ENCODE measurements at regions not wholly inside any gene's neighbourhood (a gene's known extent, or its start where the extent isn't known, plus 50 kb on each side); places are given as distances from the start of the nearest gene placed in this dataset.

- ATAC-seq (no peak), DNase-seq (ENCODE audit: low spot score) (no peak)
- Histone ChIP-seq H3K4me1 (ENCODE audit: insufficient read depth) (no peaks in the 10 kb centered on the region), H3K9me2 (ENCODE audit: insufficient read depth) (no peaks in the 10 kb centered on the region), H3K4me3 (no peak overlapping the region), H3K27me3 (ENCODE audit: insufficient read depth) (no peaks in the 10 kb centered on the region), H3K79me2 (replicated peaks; ENCODE audit: insufficient read depth) (no peaks in the 10 kb centered on the region), H4K20me1 (replicated peaks; ENCODE audit: insufficient read depth) (no peaks in the 10 kb centered on the region), H3F3A (replicated peaks; ENCODE audit: low read depth) (no peaks in the 10 kb centered on the region), H3K4me2 (no peak overlapping the region), H3K27ac (ENCODE audit: low read depth) (no peak overlapping the region), H3K36me3 (ENCODE audit: insufficient read depth) (no peaks in the 10 kb centered on the region), H2AFZ (peak overlapping the region; percentile 59; the same call in 1 of the 2 replicates)
- TF ChIP-seq CREB1 (CRISPR knock-in tag; IDR thresholded peaks at IDR 0.05; ENCODE audit: low read depth) (no peak), ZNF114 (CRISPR knock-in tag; IDR thresholded peaks at IDR 0.05) (no peak), STAT1 (IDR thresholded peaks at IDR 0.05; ENCODE audit: unreplicated experiment) (no peak), EZH2phosphoT487 (IDR thresholded peaks at IDR 0.05; ENCODE audit: unreplicated experiment) (no peak), ZNF331 (CRISPR knock-in tag; IDR thresholded peaks at IDR 0.05; ENCODE audit: low read depth) (no peak), JUNB (IDR thresholded peaks at IDR 0.05; ENCODE audit: unreplicated experiment) (no peak), NANOG (IDR thresholded peaks at IDR 0.05; ENCODE audit: borderline replicate concordance) (no peak), POLR2AphosphoS5 (IDR thresholded peaks at IDR 0.05; ENCODE audit: low read depth) (no peak), REST (IDR thresholded peaks at IDR 0.05; ENCODE audit: unreplicated experiment) (no peak), EZH2 (IDR thresholded peaks at IDR 0.05; ENCODE audit: low read depth, unreplicated experiment) (no peak)
- TF ChIP-seq, protein P1, sequence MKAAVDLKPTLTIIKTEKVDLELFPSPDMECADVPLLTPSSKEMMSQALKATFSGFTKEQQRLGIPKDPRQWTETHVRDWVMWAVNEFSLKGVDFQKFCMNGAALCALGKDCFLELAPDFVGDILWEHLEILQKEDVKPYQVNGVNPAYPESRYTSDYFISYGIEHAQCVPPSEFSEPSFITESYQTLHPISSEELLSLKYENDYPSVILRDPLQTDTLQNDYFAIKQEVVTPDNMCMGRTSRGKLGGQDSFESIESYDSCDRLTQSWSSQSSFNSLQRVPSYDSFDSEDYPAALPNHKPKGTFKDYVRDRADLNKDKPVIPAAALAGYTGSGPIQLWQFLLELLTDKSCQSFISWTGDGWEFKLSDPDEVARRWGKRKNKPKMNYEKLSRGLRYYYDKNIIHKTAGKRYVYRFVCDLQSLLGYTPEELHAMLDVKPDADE (IDR thresholded peaks at IDR 0.05), result no peak
- TF ChIP-seq, protein P2, sequence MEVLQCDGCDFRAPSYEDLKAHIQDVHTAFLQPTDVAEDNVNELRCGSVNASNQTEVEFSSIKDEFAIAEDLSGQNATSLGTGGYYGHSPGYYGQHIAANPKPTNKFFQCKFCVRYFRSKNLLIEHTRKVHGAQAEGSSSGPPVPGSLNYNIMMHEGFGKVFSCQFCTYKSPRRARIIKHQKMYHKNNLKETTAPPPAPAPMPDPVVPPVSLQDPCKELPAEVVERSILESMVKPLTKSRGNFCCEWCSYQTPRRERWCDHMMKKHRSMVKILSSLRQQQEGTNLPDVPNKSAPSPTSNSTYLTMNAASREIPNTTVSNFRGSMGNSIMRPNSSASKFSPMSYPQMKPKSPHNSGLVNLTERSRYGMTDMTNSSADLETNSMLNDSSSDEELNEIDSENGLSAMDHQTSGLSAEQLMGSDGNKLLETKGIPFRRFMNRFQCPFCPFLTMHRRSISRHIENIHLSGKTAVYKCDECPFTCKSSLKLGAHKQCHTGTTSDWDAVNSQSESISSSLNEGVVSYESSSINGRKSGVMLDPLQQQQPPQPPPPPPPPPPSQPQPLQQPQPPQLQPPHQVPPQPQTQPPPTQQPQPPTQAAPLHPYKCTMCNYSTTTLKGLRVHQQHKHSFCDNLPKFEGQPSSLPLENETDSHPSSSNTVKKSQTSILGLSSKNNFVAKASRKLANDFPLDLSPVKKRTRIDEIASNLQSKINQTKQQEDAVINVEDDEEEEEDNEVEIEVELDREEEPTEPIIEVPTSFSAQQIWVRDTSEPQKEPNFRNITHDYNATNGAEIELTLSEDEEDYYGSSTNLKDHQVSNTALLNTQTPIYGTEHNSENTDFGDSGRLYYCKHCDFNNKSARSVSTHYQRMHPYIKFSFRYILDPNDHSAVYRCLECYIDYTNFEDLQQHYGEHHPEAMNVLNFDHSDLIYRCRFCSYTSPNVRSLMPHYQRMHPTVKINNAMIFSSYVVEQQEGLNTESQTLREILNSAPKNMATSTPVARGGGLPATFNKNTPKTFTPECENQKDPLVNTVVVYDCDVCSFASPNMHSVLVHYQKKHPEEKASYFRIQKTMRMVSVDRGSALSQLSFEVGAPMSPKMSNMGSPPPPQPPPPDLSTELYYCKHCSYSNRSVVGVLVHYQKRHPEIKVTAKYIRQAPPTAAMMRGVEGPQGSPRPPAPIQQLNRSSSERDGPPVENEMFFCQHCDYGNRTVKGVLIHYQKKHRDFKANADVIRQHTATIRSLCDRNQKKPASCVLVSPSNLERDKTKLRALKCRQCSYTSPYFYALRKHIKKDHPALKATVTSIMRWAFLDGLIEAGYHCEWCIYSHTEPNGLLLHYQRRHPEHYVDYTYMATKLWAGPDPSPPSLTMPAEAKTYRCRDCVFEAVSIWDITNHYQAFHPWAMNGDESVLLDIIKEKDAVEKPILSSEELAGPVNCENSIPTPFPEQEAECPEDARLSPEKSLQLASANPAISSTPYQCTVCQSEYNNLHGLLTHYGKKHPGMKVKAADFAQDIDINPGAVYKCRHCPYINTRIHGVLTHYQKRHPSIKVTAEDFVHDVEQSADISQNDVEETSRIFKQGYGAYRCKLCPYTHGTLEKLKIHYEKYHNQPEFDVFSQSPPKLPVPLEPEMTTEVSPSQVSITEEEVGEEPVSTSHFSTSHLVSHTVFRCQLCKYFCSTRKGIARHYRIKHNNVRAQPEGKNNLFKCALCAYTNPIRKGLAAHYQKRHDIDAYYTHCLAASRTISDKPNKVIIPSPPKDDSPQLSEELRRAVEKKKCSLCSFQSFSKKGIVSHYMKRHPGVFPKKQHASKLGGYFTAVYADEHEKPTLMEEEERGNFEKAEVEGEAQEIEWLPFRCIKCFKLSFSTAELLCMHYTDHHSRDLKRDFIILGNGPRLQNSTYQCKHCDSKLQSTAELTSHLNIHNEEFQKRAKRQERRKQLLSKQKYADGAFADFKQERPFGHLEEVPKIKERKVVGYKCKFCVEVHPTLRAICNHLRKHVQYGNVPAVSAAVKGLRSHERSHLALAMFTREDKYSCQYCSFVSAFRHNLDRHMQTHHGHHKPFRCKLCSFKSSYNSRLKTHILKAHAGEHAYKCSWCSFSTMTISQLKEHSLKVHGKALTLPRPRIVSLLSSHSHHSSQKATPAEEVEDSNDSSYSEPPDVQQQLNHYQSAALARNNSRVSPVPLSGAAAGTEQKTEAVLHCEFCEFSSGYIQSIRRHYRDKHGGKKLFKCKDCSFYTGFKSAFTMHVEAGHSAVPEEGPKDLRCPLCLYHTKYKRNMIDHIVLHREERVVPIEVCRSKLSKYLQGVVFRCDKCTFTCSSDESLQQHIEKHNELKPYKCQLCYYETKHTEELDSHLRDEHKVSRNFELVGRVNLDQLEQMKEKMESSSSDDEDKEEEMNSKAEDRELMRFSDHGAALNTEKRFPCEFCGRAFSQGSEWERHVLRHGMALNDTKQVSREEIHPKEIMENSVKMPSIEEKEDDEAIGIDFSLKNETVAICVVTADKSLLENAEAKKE (CRISPR knock-in tag; IDR thresholded peaks at IDR 0.05), result no peak
- TF ChIP-seq, protein P3, sequence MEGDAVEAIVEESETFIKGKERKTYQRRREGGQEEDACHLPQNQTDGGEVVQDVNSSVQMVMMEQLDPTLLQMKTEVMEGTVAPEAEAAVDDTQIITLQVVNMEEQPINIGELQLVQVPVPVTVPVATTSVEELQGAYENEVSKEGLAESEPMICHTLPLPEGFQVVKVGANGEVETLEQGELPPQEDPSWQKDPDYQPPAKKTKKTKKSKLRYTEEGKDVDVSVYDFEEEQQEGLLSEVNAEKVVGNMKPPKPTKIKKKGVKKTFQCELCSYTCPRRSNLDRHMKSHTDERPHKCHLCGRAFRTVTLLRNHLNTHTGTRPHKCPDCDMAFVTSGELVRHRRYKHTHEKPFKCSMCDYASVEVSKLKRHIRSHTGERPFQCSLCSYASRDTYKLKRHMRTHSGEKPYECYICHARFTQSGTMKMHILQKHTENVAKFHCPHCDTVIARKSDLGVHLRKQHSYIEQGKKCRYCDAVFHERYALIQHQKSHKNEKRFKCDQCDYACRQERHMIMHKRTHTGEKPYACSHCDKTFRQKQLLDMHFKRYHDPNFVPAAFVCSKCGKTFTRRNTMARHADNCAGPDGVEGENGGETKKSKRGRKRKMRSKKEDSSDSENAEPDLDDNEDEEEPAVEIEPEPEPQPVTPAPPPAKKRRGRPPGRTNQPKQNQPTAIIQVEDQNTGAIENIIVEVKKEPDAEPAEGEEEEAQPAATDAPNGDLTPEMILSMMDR (conservative IDR thresholded peaks at IDR 0.05; ENCODE audit: low read depth in 2 of 2), result no peak
- Mint-ChIP-seq H3K27me3 (ENCODE audit: insufficient read depth, low read depth, poor library complexity) (no peaks in the 10 kb centered on the region), H3K27ac (no peak overlapping the region), H3K4me1 (no peaks in the 10 kb centered on the region), H3K36me3 (ENCODE audit: low read depth) (peaks cover 7% of the 10 kb centered on the region; the same call in 2 of the 3 replicates), H3K4me3 (no peak overlapping the region), H3K9me3 (peaks cover 12% of the 10 kb centered on the region; the same call in 2 of the 3 replicates)
Observed at GRCh38 chr13:94938124-94938523, 225.8 kb upstream of the SOX21 start.
